HG02678 (cell line): ENCODE measurements at regions not wholly inside any gene's neighbourhood (a gene's known extent, or its start where the extent isn't known, plus 50 kb on each side); places are given as distances from the start of the nearest gene placed in this dataset.

Source experiments
- ATAC-seq: cut with Tn5 transposase; IDR thresholded peaks from one replicate; pipeline ENCODE4 v1.9.1; 2021; ENCODE audit warnings: mild to moderate bottlenecking, moderate library complexity; ENCODE audit not compliant: unreplicated experiment

GRCh38 chr11:15532432-15532831 is 417.7 kb downstream of the INSC start:
- ATAC-seq, result no peak

- ATAC-seq, result no peak
Measured at GRCh38 chr11:15534266-15534665, 419.5 kb downstream of the INSC start.

GRCh38 chr11:15535414-15535813 is 420.7 kb downstream of the INSC start:
- ATAC-seq, result no peak

GRCh38 chr11:15536438-15536837 is 421.7 kb downstream of the INSC start:
- no peak for ATAC-seq

GRCh38 chr11:15539645-15540044 is 424.9 kb downstream of the INSC start:
- ATAC-seq, result no peak

GRCh38 chr11:15541079-15541478 is 426.4 kb downstream of the INSC start:
- no peak for ATAC-seq

GRCh38 chr11:15544353-15544752 is 429.6 kb downstream of the INSC start:
- ATAC-seq, result no peak

GRCh38 chr11:15547685-15548084 is 433.0 kb downstream of the INSC start:
- ATAC-seq, result no peak

- ATAC-seq, result no peak
Measured at GRCh38 chr11:15551901-15552851, 437.5 kb downstream of the INSC start.

GRCh38 chr11:15555161-15555560 is 440.4 kb downstream of the INSC start:
- ATAC-seq, result no peak

- ATAC-seq, result no peak
Measured at GRCh38 chr11:15557457-15558230, 442.9 kb downstream of the INSC start.

GRCh38 chr11:15558513-15559181 is 443.9 kb downstream of the INSC start:
- no peak for ATAC-seq

- no peak for ATAC-seq
Measured at GRCh38 chr11:15560689-15561467, 446.2 kb downstream of the INSC start.

GRCh38 chr11:15562230-15562629 is 447.5 kb downstream of the INSC start:
- ATAC-seq, result no peak

GRCh38 chr11:15563054-15563453 is 448.3 kb downstream of the INSC start:
- no peak for ATAC-seq

GRCh38 chr11:15565880-15566279 is 451.2 kb downstream of the INSC start:
- no peak for ATAC-seq

- no peak for ATAC-seq
Measured at GRCh38 chr11:15568440-15568839, 453.7 kb downstream of the INSC start.

GRCh38 chr11:15569305-15570025 is 454.7 kb downstream of the INSC start:
- ATAC-seq, result no peak

- no peak for ATAC-seq
Measured at GRCh38 chr11:15575409-15575808, 460.7 kb downstream of the INSC start.

- ATAC-seq, result no peak
Measured at GRCh38 chr11:15576769-15577168, 462.0 kb downstream of the INSC start.
